HL-60 (cell line): ENCODE measurements at regions not wholly inside any gene's neighbourhood (a gene's known extent, or its start where the extent isn't known, plus 50 kb on each side); places are given as distances from the start of the nearest gene placed in this dataset.

Experiments used
- DNase-seq, 2 experiments: peaks; one replicate each; pipeline ENCODE4 v3.0.0-alpha.2; 2010 to 2020; ENCODE audit warnings: low read depth in 1 of 2, low spot score in 1 of 2
- H3K27ac ChIP-seq: fragments of 250-450 bp; sonication (Bioruptor Pico); replicated peaks from 2 replicates; pipeline ENCODE4 v1.5.1; 2020; ENCODE audit warnings: mild to moderate bottlenecking, moderate library complexity
- H3K27me3 ChIP-seq: fragments of 250-450 bp; sonication (Bioruptor Pico); 2 replicates; pipeline ENCODE4 v1.5.1; 2021; ENCODE audit warnings: mild to moderate bottlenecking, moderate library complexity; ENCODE audit not compliant: insufficient read depth, poor library complexity, severe bottlenecking
- H3K4me3 ChIP-seq: replicated peaks from 2 replicates; pipeline ENCODE4 v1.5.1; 2011; ENCODE audit warnings: mild to moderate bottlenecking, control low read depth, low read length; ENCODE audit not compliant: insufficient read depth
- GABPA ChIP-seq: IDR thresholded peaks from 2 replicates; pipeline ENCODE4 v1.6.1; 2012; ENCODE audit warnings: low read depth
- POLR2AphosphoS5 ChIP-seq: IDR thresholded peaks from 2 replicates; pipeline ENCODE4 v1.6.1; 2012; ENCODE audit warnings: low read depth
- SPI1 ChIP-seq: IDR thresholded peaks from 2 replicates; pipeline ENCODE4 v1.6.1; 2012; ENCODE audit warnings: low read depth, mild to moderate bottlenecking, borderline replicate concordance
- TF ChIP-seq, protein P1 (sequence below): IDR thresholded peaks from 2 replicates; pipeline ENCODE4 v1.6.1; 2012; ENCODE audit warnings: low read depth; ENCODE audit not compliant: insufficient replicate concordance
- TF ChIP-seq, protein P2 (sequence below): IDR thresholded peaks from one replicate; pipeline ENCODE4 v1.5.1; 2011; ENCODE audit warnings: low read length, control low read depth, inconsistent platforms; ENCODE audit not compliant: insufficient read depth

DNA sequence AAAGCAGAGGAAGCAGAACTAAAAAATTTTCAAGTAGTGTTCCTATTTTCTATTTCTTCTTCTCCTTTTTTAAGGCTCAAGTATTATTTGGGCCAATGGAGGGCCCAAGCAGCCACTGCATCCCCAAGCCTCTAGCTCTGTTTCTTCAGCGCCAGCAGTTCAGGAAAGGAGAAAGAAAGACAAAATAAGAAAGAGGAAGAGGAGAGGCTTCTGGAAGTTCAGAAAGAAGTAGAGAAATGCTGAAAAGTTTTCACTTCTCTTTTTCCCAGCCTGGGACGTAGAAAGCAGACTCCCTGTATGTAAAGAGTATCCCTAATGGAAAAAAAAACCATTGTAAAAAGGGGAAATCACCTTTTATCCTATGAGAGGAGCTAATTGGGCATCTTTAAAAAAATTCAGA, 165.5 kb upstream of the KLF12 start:
- no peak overlapping the region for H3K27ac ChIP-seq
- no peak for DNase-seq
- no peak overlapping the region for H3K4me3 ChIP-seq
- TF ChIP-seq SPI1 (peak; percentile 19; the same call in 1 of the 2 replicates), GABPA (no peak), POLR2AphosphoS5 (no peak)
- TF ChIP-seq, protein P1, sequence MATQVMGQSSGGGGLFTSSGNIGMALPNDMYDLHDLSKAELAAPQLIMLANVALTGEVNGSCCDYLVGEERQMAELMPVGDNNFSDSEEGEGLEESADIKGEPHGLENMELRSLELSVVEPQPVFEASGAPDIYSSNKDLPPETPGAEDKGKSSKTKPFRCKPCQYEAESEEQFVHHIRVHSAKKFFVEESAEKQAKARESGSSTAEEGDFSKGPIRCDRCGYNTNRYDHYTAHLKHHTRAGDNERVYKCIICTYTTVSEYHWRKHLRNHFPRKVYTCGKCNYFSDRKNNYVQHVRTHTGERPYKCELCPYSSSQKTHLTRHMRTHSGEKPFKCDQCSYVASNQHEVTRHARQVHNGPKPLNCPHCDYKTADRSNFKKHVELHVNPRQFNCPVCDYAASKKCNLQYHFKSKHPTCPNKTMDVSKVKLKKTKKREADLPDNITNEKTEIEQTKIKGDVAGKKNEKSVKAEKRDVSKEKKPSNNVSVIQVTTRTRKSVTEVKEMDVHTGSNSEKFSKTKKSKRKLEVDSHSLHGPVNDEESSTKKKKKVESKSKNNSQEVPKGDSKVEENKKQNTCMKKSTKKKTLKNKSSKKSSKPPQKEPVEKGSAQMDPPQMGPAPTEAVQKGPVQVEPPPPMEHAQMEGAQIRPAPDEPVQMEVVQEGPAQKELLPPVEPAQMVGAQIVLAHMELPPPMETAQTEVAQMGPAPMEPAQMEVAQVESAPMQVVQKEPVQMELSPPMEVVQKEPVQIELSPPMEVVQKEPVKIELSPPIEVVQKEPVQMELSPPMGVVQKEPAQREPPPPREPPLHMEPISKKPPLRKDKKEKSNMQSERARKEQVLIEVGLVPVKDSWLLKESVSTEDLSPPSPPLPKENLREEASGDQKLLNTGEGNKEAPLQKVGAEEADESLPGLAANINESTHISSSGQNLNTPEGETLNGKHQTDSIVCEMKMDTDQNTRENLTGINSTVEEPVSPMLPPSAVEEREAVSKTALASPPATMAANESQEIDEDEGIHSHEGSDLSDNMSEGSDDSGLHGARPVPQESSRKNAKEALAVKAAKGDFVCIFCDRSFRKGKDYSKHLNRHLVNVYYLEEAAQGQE: no peak
- TF ChIP-seq, protein P2, sequence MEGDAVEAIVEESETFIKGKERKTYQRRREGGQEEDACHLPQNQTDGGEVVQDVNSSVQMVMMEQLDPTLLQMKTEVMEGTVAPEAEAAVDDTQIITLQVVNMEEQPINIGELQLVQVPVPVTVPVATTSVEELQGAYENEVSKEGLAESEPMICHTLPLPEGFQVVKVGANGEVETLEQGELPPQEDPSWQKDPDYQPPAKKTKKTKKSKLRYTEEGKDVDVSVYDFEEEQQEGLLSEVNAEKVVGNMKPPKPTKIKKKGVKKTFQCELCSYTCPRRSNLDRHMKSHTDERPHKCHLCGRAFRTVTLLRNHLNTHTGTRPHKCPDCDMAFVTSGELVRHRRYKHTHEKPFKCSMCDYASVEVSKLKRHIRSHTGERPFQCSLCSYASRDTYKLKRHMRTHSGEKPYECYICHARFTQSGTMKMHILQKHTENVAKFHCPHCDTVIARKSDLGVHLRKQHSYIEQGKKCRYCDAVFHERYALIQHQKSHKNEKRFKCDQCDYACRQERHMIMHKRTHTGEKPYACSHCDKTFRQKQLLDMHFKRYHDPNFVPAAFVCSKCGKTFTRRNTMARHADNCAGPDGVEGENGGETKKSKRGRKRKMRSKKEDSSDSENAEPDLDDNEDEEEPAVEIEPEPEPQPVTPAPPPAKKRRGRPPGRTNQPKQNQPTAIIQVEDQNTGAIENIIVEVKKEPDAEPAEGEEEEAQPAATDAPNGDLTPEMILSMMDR: no peak
- no peaks in the 10 kb centered on the region for H3K27me3 ChIP-seq

DNA sequence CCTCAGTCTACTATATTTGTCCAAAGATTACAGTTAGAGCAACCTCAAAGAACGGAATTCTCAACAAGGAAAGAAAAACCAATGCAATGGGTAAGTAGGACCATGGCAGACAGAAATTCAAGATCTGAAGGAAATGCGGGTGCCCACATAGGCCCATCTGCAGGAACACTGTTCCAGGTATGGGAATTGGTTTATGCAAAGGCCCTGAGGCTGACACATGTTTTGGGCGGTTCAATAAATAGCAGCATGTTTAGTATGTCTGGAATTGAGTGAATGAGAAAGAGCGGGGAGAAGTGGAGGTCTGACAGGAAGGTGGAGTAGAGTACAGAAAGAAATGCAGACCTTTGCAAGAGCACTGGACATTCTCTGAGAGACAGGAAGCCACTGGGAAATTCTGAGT, 164.7 kb upstream of the KLF12 start:
- Histone ChIP-seq H3K27me3 (no peaks in the 10 kb centered on the region), H3K27ac (no peak overlapping the region), H3K4me3 (no peak overlapping the region)
- no peak for DNase-seq
- TF ChIP-seq SPI1 (no peak), GABPA (no peak), POLR2AphosphoS5 (no peak)
- TF ChIP-seq, protein P1: no peak
- TF ChIP-seq, protein P2: no peak

DNA sequence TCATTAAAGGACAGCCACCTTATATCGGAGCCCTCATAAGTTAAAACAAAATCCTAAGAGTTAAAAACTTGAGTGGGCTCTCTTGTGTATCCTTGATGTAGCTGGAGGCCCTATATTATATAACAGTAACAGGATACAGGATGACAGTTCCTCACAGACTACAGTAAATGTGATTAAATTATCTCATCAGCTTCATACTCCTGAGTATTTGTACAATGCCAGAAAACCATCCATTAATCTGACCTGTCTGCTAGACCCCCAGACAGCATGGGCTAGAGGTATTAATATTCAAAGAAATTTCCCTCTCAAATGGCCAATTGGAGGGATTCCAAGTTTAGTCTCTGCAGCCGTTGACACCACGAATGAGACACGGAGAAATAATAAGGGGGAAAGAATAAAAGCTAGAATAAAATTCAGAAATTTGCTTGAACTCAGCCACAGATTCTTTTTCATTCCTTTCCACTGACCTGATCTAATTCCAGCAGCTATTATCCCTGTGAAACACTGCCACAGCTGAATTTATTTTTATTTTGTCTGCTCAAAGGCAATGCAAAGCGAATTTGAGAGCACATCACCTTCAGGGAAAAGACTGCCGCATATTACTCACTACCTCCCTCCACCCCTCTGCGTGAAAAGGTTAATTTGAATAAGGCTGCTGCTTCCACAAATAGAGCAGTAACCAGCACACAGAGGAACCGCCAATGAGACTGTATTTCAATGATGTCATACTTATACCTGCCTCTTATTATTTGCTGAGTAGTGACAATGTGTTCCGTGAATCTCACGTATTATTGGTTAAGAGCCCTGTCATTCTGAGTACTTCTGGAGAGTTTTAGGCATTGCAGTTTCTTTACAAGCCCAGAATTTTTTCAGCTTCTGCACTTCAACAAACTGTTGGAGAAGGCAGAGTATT, 155.9 kb upstream of the KLF12 start:
- H3K27ac ChIP-seq: no peak overlapping the region
- TF ChIP-seq, protein P2: no peak
- no peak for TF ChIP-seq SPI1
- TF ChIP-seq GABPA: no peak
- TF ChIP-seq POLR2AphosphoS5: no peak
- TF ChIP-seq, protein P1: no peak
- no peak overlapping the region for H3K4me3 ChIP-seq
- peaks cover 36% of the 10 kb centered on the region for H3K27me3 ChIP-seq
- DNase-seq: no peak
